ENCODE measurements at regions not wholly inside any gene's neighbourhood (a gene's known extent, or its start where the extent isn't known, plus 50 kb on each side); places are given as distances from the start of the nearest gene placed in this dataset.

DNA sequence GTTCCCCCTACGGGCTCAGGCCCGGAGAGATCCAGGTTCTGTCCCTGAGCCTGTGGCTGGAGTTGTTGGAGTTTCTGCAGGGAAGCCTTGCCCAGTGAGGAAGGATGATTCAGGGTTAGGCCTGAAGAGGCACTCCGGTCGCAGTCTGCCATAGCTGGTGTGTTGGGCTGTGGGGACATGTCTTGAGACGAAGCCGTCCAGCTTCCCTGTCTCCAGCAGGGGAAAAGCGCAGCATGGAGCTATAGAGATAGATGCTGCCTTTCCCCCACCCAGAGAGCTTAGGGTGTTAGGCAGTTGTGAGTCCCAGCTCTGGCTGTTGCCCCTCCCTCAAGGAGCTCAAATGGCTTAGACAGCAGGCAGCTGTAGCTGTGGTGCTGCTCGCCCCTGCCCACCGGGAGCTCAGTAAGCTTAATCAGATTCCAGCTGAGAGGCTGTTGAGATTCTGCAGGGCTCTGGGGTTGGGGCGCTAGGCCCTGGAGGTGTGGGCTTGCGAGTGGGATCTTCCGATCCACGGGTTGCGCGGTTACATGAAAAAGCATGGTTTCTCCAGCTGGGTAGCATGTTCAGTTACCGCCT is 103.9 kb downstream of the PMAIP1 start:
- TF ChIP-seq CTCF (IDR thresholded peaks at IDR 0.05; ENCODE audit: poor library complexity): no peak
- no peak for TF ChIP-seq EZH2 (IDR thresholded peaks at IDR 0.05; ENCODE audit: borderline replicate concordance)
